SIG-M5 treated with dmso at 0.1 percent for 504 hours (cell line): ENCODE measurements at regions not wholly inside any gene's neighbourhood (a gene's known extent, or its start where the extent isn't known, plus 50 kb on each side); places are given as distances from the start of the nearest gene placed in this dataset.
A peak's percentile ranks its signal among the peaks of the same experiment; 100 is the strongest.
"Not testable (repeated sequence)": the region's sequence is repeated elsewhere in the genome, so short reads cannot be mapped to it uniquely, and the experiment has no call there.

Experiments
- DNase-seq: peaks from one replicate; lab custom pipeline; 2025; ENCODE audit not compliant: unreplicated experiment; lab: John Stamatoyannopoulos, UW

GRCh38 chr5:32842813-32843530, 131.9 kb downstream of the NPR3 start:
- DNase-seq: peak; percentile 30

GRCh38 chr5:32843531-32843895, 132.4 kb downstream of the NPR3 start:
- no peak for DNase-seq

- no peak for DNase-seq
Observed at GRCh38 chr5:32845171-32845570, 134.1 kb downstream of the NPR3 start.

GRCh38 chr5:32848120-32848519, 137.0 kb downstream of the NPR3 start:
- DNase-seq: no peak

GRCh38 chr5:32848681-32849080, 137.6 kb downstream of the NPR3 start:
- no peak for DNase-seq

GRCh38 chr5:32850817-32851496, 139.8 kb downstream of the NPR3 start:
- DNase-seq: no peak

GRCh38 chr5:32851559-32852173, 140.5 kb downstream of the NPR3 start:
- DNase-seq: no peak

GRCh38 chr5:32852535-32852934, 141.4 kb downstream of the NPR3 start:
- DNase-seq: peak; percentile 3

GRCh38 chr5:32852976-32853375, 141.9 kb downstream of the NPR3 start:
- no peak for DNase-seq

- no peak for DNase-seq
Observed at GRCh38 chr5:32854473-32854872, 143.4 kb downstream of the NPR3 start.

GRCh38 chr5:32859211-32859641, 148.1 kb downstream of the NPR3 start:
- no peak for DNase-seq

GRCh38 chr5:32865475-32865874, 154.4 kb downstream of the NPR3 start:
- no peak for DNase-seq

- no peak for DNase-seq
Observed at GRCh38 chr5:32866138-32866537, 155.0 kb downstream of the NPR3 start.

- DNase-seq: no peak
Observed at GRCh38 chr5:32869216-32869615, 158.1 kb downstream of the NPR3 start.

GRCh38 chr5:32876791-32877190, 165.7 kb downstream of the NPR3 start:
- DNase-seq: no peak

GRCh38 chr5:32879364-32879763, 168.2 kb downstream of the NPR3 start:
- not testable (repeated sequence) for DNase-seq

GRCh38 chr5:32880796-32881195, 169.7 kb downstream of the NPR3 start:
- DNase-seq: no peak

- no peak for DNase-seq
Observed at GRCh38 chr5:32887390-32887789, 176.3 kb downstream of the NPR3 start.

GRCh38 chr5:32889078-32889477, 178.0 kb downstream of the NPR3 start:
- no peak for DNase-seq

- no peak for DNase-seq
Observed at GRCh38 chr5:32903613-32904012, 192.5 kb downstream of the NPR3 start.

GRCh38 chr5:32908641-32909040, 197.5 kb downstream of the NPR3 start:
- no peak for DNase-seq

- DNase-seq: no peak
Observed at GRCh38 chr5:32909207-32909606, 198.1 kb downstream of the NPR3 start.
